A673 (cell line): ENCODE measurements at regions not wholly inside any gene's neighbourhood (a gene's known extent, or its start where the extent isn't known, plus 50 kb on each side); places are given as distances from the start of the nearest gene placed in this dataset.

ENCODE experiments used
- BruUV-seq: library from RNA; stranded (reverse); fragments of 400-500 nt; replicated peaks from 2 replicates; lab custom pipeline; 2021; lab: Mats Ljungman, UMichigan
- CTCF ChIA-PET: fragments of 300-600 bp; sonication (Branson Sonifier 250); formaldehyde crosslinking; loops from one replicate; lab custom pipeline; 2022; ENCODE audit warnings: antibody characterized with exemption; lab: Charles Lee
- POLR2A ChIA-PET: fragments of 300-600 bp; sonication (Branson Sonifier 250); formaldehyde crosslinking; loops from one replicate; lab custom pipeline; 2022; ENCODE audit warnings: antibody characterized with exemption; ENCODE audit not compliant: low non-redundant PET; lab: Charles Lee
- DNase-seq: peaks from one replicate; pipeline ENCODE4 v3.0.0-alpha.2; 2015; ENCODE audit warnings: low spot score
- H3K27ac ChIP-seq: fragments of 200-600 bp; sonication (generic); 2 replicates; pipeline ENCODE4 v1.5.1; 2016; ENCODE audit warnings: mixed run types, low read depth, mild to moderate bottlenecking, mixed read lengths, antibody characterized with exemption, low read length; ENCODE audit not compliant: poor library complexity, severe bottlenecking
- H3K27me3 ChIP-seq: fragments of 200-600 bp; sonication (generic); replicated peaks from 2 replicates; pipeline ENCODE4 v1.6.1; 2017; ENCODE audit warnings: mixed run types, low read depth, mild to moderate bottlenecking, mixed read lengths, antibody characterized with exemption, low read length; ENCODE audit not compliant: insufficient read depth, poor library complexity
- H3K36me3 ChIP-seq: fragments of 200-600 bp; sonication (generic); 2 replicates; pipeline ENCODE4 v1.6.1; 2016; ENCODE audit warnings: mixed run types, mild to moderate bottlenecking, mixed read lengths, antibody characterized with exemption, low read length; ENCODE audit not compliant: insufficient read depth, poor library complexity, severe bottlenecking
- H3K4me1 ChIP-seq: fragments of 200-600 bp; sonication (generic); 2 replicates; pipeline ENCODE4 v1.6.1; 2017; ENCODE audit warnings: mixed run types, mild to moderate bottlenecking, mixed read lengths, antibody characterized with exemption, low read length; ENCODE audit not compliant: insufficient read depth, poor library complexity, severe bottlenecking
- H3K4me3 ChIP-seq: fragments of 200-600 bp; sonication (generic); 2 replicates; pipeline ENCODE4 v1.5.1; 2016; ENCODE audit warnings: low read depth, mixed run types, mild to moderate bottlenecking, mixed read lengths, low read length; ENCODE audit not compliant: poor library complexity, severe bottlenecking
- H3K9me3 ChIP-seq: fragments of 200-600 bp; sonication (generic); 2 replicates; pipeline ENCODE4 v1.6.1; 2016; ENCODE audit warnings: mixed run types, low read depth, mild to moderate bottlenecking, mixed read lengths, antibody characterized with exemption, low read length; ENCODE audit not compliant: poor library complexity, severe bottlenecking
- CTCF ChIP-seq: fragments of 300-800, 200-600 bp; sonication (generic); conservative IDR thresholded peaks from 2 replicates; pipeline ENCODE4 v1.5.1; 2017; ENCODE audit warnings: low read depth, mild to moderate bottlenecking, antibody characterized with exemption, low read length, moderate library complexity, mixed read lengths
- EZH2 ChIP-seq: fragments of 200-600 bp; sonication (generic); IDR thresholded peaks from 2 replicates; pipeline ENCODE4 v1.6.1; 2017; ENCODE audit warnings: borderline replicate concordance, low read depth, mild to moderate bottlenecking, mixed read lengths, antibody characterized with exemption, low read length; ENCODE audit not compliant: poor library complexity, severe bottlenecking
- intact Hi-C: fragments of 100-400 bp; cut with micrococcal nuclease; formaldehyde crosslinking; loops from one replicate; pipeline ENCODE4 v1.10.0; 2022; ENCODE audit not compliant: unreplicated experiment

- Histone ChIP-seq H3K27ac (no peak overlapping the region), H3K4me1 (no peaks in the 10 kb centered on the region), H3K27me3 (peaks cover 4% of the 10 kb centered on the region), H3K9me3 (no peaks in the 10 kb centered on the region), H3K36me3 (no peaks in the 10 kb centered on the region), H3K4me3 (no peak overlapping the region)
- no peak for DNase-seq
- intact Hi-C loops = no loop called here
- BruUV-seq = no TSS peak
- TF ChIP-seq CTCF (no peak), EZH2 (no peak)
- ChIA-PET POLR2A (no interaction called here), CTCF (no interaction called here)
Measured at GRCh38 chr5:159779481-159779880, 136.8 kb upstream of the ADRA1B start.

GRCh38 chr5:159780246-159780645 is 136.0 kb upstream of the ADRA1B start:
- Histone ChIP-seq H3K4me1 (no peaks in the 10 kb centered on the region), H3K9me3 (no peaks in the 10 kb centered on the region), H3K4me3 (no peak overlapping the region), H3K27me3 (no peaks in the 10 kb centered on the region), H3K36me3 (no peaks in the 10 kb centered on the region), H3K27ac (no peak overlapping the region)
- DNase-seq = no peak
- intact Hi-C loops = no loop called here
- POLR2A ChIA-PET = no interaction called here
- CTCF ChIA-PET = no interaction called here
- BruUV-seq = no TSS peak
- no peak for TF ChIP-seq EZH2
- TF ChIP-seq CTCF = no peak

- TF ChIP-seq CTCF (no peak), EZH2 (no peak)
- POLR2A ChIA-PET = no interaction called here
- intact Hi-C loops = no loop called here
- no peak overlapping the region for H3K4me3 ChIP-seq
- H3K9me3 ChIP-seq = no peaks in the 10 kb centered on the region
- H3K4me1 ChIP-seq = no peaks in the 10 kb centered on the region
- no peak overlapping the region for H3K27ac ChIP-seq
- no peaks in the 10 kb centered on the region for H3K27me3 ChIP-seq
- no peak for DNase-seq
- H3K36me3 ChIP-seq = no peaks in the 10 kb centered on the region
- BruUV-seq = no TSS peak
- CTCF ChIA-PET = no interaction called here
Measured at GRCh38 chr5:159781626-159782157, 134.6 kb upstream of the ADRA1B start.
